Natural killer cell treated with Interleukin-12 subunit alpha and Interleukin-12 subunit beta and Interleukin-15 and Interleukin-18, amount 100 ng/mL, for 72 hours (primary cell): ENCODE measurements at regions not wholly inside any gene's neighbourhood (a gene's known extent, or its start where the extent isn't known, plus 50 kb on each side); places are given as distances from the start of the nearest gene placed in this dataset.
"Not testable (repeated sequence)": the region's sequence is repeated elsewhere in the genome, so short reads cannot be mapped to it uniquely, and the experiment has no call there.

Experiments
- ATAC-seq, 2 donors: fragments of 150-1000 bp; cut with Tn5 transposase in 1 of 2; sonication (Bioruptor Pico), chemical (Tn5 transposase) in 1 of 2; 2 replicates each; pipeline ENCODE4 v1.10.0; 2021
- DNase-seq: peaks from one replicate; pipeline ENCODE4 v3.0.0; 2022; ENCODE audit warnings: low spot score
- H3K27ac Mint-ChIP-seq, 2 donors: 1 replicate in 1 of 2; 2 replicates in 1 of 2; pipeline ENCODE4 v1.8.0; 2022; ENCODE audit warnings: mixed read lengths in 2 of 2, mild to moderate bottlenecking in 1 of 2, moderate library complexity in 1 of 2
- H3K27me3 Mint-ChIP-seq, 2 donors: 1 replicate in 1 of 2; 2 replicates in 1 of 2; pipeline ENCODE4 v1.8.0; 2022; ENCODE audit warnings: mixed read lengths in 2 of 2
- H3K36me3 Mint-ChIP-seq: one replicate; pipeline ENCODE4 v1.8.0; 2022; ENCODE audit warnings: mixed read lengths
- H3K4me1 Mint-ChIP-seq, 2 donors: 1 replicate in 1 of 2; 2 replicates in 1 of 2; pipeline ENCODE4 v1.8.0; 2022; ENCODE audit warnings: low read depth in 2 of 2, mixed read lengths in 2 of 2, mild to moderate bottlenecking in 1 of 2
- H3K4me3 Mint-ChIP-seq: one replicate; pipeline ENCODE4 v1.8.0; 2022; ENCODE audit warnings: mixed read lengths
- H3K9me3 Mint-ChIP-seq: 2 replicates; pipeline ENCODE4 v1.8.0; 2022; ENCODE audit warnings: mixed read lengths

GRCh38 chr7:6930081-6930635 lies 104.1 kb upstream of the CCZ1B start:
- not testable (repeated sequence) for ATAC-seq, H3K27ac Mint-ChIP-seq, H3K36me3 Mint-ChIP-seq, H3K4me1 Mint-ChIP-seq, DNase-seq, H3K9me3 Mint-ChIP-seq, H3K27me3 Mint-ChIP-seq, H3K4me3 Mint-ChIP-seq

GRCh38 chr7:6930787-6931186 lies 104.7 kb upstream of the CCZ1B start:
- H3K27me3 Mint-ChIP-seq, H3K4me1 Mint-ChIP-seq, ATAC-seq, DNase-seq, H3K9me3 Mint-ChIP-seq, H3K36me3 Mint-ChIP-seq, H3K4me3 Mint-ChIP-seq, H3K27ac Mint-ChIP-seq: not testable (repeated sequence)

- H3K36me3 Mint-ChIP-seq, ATAC-seq, H3K9me3 Mint-ChIP-seq, H3K27ac Mint-ChIP-seq, H3K27me3 Mint-ChIP-seq, DNase-seq, H3K4me1 Mint-ChIP-seq, H3K4me3 Mint-ChIP-seq: not testable (repeated sequence)
Observed at GRCh38 chr7:6931456-6931855, 105.4 kb upstream of the CCZ1B start.

GRCh38 chr7:6933954-6934632 lies 108.0 kb upstream of the CCZ1B start:
- H3K4me1 Mint-ChIP-seq, H3K4me3 Mint-ChIP-seq, H3K36me3 Mint-ChIP-seq, DNase-seq, H3K9me3 Mint-ChIP-seq, H3K27me3 Mint-ChIP-seq, H3K27ac Mint-ChIP-seq, ATAC-seq: not testable (repeated sequence)

GRCh38 chr7:6934981-6935380 lies 108.9 kb upstream of the CCZ1B start:
- H3K9me3 Mint-ChIP-seq, result no peaks in the 10 kb centered on the region
- H3K36me3 Mint-ChIP-seq, result no peaks in the 10 kb centered on the region
- ATAC-seq, result no peak

GRCh38 chr7:6936626-6937025 lies 110.6 kb upstream of the CCZ1B start:
- not testable (repeated sequence) for DNase-seq, H3K27ac Mint-ChIP-seq, H3K4me1 Mint-ChIP-seq, H3K27me3 Mint-ChIP-seq, H3K36me3 Mint-ChIP-seq, H3K9me3 Mint-ChIP-seq, ATAC-seq, H3K4me3 Mint-ChIP-seq

More at GRCh38 chr7:6934981-6935380, 108.9 kb upstream of the CCZ1B start:
- DNase-seq, result no peak
- Mint-ChIP-seq H3K27ac (no peak overlapping the region), H3K4me1 (peaks cover 0 to 5% of the 10 kb centered on the region in 2 donors), H3K27me3 (no peaks in the 10 kb centered on the region), H3K4me3 (no peak overlapping the region)

- not testable (repeated sequence) for H3K4me1 Mint-ChIP-seq, H3K9me3 Mint-ChIP-seq, H3K27ac Mint-ChIP-seq, DNase-seq, H3K4me3 Mint-ChIP-seq, H3K27me3 Mint-ChIP-seq, ATAC-seq, H3K36me3 Mint-ChIP-seq
Observed at GRCh38 chr7:6937746-6938145, 111.7 kb upstream of the CCZ1B start.

GRCh38 chr7:6938284-6938683 lies 112.2 kb upstream of the CCZ1B start:
- DNase-seq, H3K27ac Mint-ChIP-seq, H3K4me1 Mint-ChIP-seq, H3K4me3 Mint-ChIP-seq, H3K36me3 Mint-ChIP-seq, H3K27me3 Mint-ChIP-seq, H3K9me3 Mint-ChIP-seq, ATAC-seq: not testable (repeated sequence)

GRCh38 chr7:6939126-6939525 lies 113.1 kb upstream of the CCZ1B start:
- not testable (repeated sequence) for H3K36me3 Mint-ChIP-seq, H3K9me3 Mint-ChIP-seq, H3K4me3 Mint-ChIP-seq, H3K4me1 Mint-ChIP-seq, DNase-seq, H3K27me3 Mint-ChIP-seq, H3K27ac Mint-ChIP-seq, ATAC-seq

GRCh38 chr7:6939896-6940295 lies 113.8 kb upstream of the CCZ1B start:
- H3K36me3 Mint-ChIP-seq, H3K9me3 Mint-ChIP-seq, H3K27me3 Mint-ChIP-seq, H3K27ac Mint-ChIP-seq, DNase-seq, H3K4me3 Mint-ChIP-seq, H3K4me1 Mint-ChIP-seq, ATAC-seq: not testable (repeated sequence)

GRCh38 chr7:6946873-6947272 lies 120.8 kb upstream of the CCZ1B start:
- H3K36me3 Mint-ChIP-seq, H3K9me3 Mint-ChIP-seq, H3K4me3 Mint-ChIP-seq, ATAC-seq, H3K27ac Mint-ChIP-seq, H3K4me1 Mint-ChIP-seq, DNase-seq: not testable (repeated sequence)
- peaks cover 7 to 16% of the 10 kb centered on the region in 2 donors for H3K27me3 Mint-ChIP-seq

- H3K4me1 Mint-ChIP-seq, DNase-seq, ATAC-seq, H3K36me3 Mint-ChIP-seq, H3K4me3 Mint-ChIP-seq, H3K27ac Mint-ChIP-seq, H3K9me3 Mint-ChIP-seq: not testable (repeated sequence)
- H3K27me3 Mint-ChIP-seq, result peaks cover 10 to 16% of the 10 kb centered on the region in 2 donors
Observed at GRCh38 chr7:6950231-6950630, 124.2 kb upstream of the CCZ1B start.

- H3K36me3 Mint-ChIP-seq, DNase-seq, H3K9me3 Mint-ChIP-seq, H3K27ac Mint-ChIP-seq, ATAC-seq, H3K4me3 Mint-ChIP-seq, H3K4me1 Mint-ChIP-seq: not testable (repeated sequence)
- H3K27me3 Mint-ChIP-seq, result peaks cover 10 to 16% of the 10 kb centered on the region in 2 donors
Observed at GRCh38 chr7:6951553-6951952, 125.5 kb upstream of the CCZ1B start.

- H3K36me3 Mint-ChIP-seq, ATAC-seq, H3K27ac Mint-ChIP-seq, H3K4me3 Mint-ChIP-seq, H3K9me3 Mint-ChIP-seq, DNase-seq, H3K4me1 Mint-ChIP-seq: not testable (repeated sequence)
- H3K27me3 Mint-ChIP-seq, result peaks cover 12 to 15% of the 10 kb centered on the region in 2 donors
Observed at GRCh38 chr7:6953138-6953797, 127.2 kb upstream of the CCZ1B start.
